ENCODE measurements at regions not wholly inside any gene's neighbourhood (a gene's known extent, or its start where the extent isn't known, plus 50 kb on each side); places are given as distances from the start of the nearest gene placed in this dataset.

DNA sequence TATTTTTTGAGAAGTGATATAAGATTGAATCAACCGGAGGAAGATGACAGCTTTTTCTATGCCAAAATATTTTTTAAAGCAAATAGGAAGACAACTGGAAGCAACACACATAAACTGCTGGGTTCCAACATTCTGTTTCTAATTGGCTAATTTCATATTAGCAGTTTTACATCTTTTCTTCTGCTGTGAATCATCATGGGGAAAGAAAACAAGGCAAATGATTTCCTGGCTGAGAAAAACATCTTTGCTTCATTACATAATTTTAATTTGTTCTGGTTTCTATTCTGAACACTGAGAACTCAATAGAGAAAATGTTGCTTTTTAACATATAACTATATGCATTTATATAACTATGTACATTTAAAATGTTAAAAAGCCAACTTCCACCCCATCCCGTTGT lies 2518.5 kb downstream of the ARAP2 start:
- no peak for TF ChIP-seq PPARA (CRISPR knock-in tag; IDR thresholded peaks at IDR 0.05; ENCODE audit: borderline replicate concordance)
- no peak for TF ChIP-seq ZFP30 (CRISPR knock-in tag; IDR thresholded peaks at IDR 0.05)
- TF ChIP-seq, protein P1, sequence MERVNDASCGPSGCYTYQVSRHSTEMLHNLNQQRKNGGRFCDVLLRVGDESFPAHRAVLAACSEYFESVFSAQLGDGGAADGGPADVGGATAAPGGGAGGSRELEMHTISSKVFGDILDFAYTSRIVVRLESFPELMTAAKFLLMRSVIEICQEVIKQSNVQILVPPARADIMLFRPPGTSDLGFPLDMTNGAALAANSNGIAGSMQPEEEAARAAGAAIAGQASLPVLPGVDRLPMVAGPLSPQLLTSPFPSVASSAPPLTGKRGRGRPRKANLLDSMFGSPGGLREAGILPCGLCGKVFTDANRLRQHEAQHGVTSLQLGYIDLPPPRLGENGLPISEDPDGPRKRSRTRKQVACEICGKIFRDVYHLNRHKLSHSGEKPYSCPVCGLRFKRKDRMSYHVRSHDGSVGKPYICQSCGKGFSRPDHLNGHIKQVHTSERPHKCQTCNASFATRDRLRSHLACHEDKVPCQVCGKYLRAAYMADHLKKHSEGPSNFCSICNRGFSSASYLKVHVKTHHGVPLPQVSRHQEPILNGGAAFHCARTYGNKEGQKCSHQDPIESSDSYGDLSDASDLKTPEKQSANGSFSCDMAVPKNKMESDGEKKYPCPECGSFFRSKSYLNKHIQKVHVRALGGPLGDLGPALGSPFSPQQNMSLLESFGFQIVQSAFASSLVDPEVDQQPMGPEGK (CRISPR knock-in tag; IDR thresholded peaks at IDR 0.05; ENCODE audit: borderline replicate concordance) = no peak
- no peak for TF ChIP-seq ZNF565 (CRISPR knock-in tag; conservative IDR thresholded peaks at IDR 0.05; ENCODE audit: low read depth)
- TF ChIP-seq TCF4 (CRISPR knock-in tag; IDR thresholded peaks at IDR 0.05; ENCODE audit: borderline replicate concordance) = no peak
- no peak for TF ChIP-seq ARNTL (CRISPR knock-in tag; IDR thresholded peaks at IDR 0.05; ENCODE audit: borderline replicate concordance, low read depth)
- no peak for TF ChIP-seq RARB (CRISPR knock-in tag; IDR thresholded peaks at IDR 0.05)
- no peak for TF ChIP-seq GLIS3 (CRISPR knock-in tag; IDR thresholded peaks at IDR 0.05)
- TF ChIP-seq, protein P2, sequence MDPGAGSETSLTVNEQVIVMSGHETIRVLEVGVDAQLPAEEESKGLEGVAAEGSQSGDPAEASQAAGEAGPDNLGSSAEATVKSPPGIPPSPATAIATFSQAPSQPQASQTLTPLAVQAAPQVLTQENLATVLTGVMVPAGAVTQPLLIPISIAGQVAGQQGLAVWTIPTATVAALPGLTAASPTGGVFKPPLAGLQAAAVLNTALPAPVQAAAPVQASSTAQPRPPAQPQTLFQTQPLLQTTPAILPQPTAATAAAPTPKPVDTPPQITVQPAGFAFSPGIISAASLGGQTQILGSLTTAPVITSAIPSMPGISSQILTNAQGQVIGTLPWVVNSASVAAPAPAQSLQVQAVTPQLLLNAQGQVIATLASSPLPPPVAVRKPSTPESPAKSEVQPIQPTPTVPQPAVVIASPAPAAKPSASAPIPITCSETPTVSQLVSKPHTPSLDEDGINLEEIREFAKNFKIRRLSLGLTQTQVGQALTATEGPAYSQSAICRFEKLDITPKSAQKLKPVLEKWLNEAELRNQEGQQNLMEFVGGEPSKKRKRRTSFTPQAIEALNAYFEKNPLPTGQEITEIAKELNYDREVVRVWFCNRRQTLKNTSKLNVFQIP (CRISPR knock-in tag; IDR thresholded peaks at IDR 0.05; ENCODE audit: borderline replicate concordance, low read depth) = no peak
- ATAC-seq = no peak

DNA sequence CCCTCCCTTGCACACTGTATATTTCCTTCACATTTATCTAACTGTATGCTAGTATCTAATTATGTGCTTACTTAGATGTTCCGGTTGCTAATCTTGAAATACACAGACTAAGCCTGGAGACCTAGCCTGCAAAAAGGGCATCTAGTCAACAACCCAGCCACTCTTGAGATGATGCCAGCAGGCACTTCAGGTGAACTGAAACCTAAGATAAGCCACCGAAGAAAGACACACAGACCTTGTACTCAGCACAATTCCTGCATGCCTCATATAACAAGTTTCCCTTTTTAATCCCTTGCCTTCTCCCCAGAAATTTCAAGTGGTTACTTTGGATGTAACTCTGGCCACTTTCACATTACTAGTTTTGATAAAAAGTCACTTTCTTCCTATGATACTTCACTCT lies 2506.6 kb downstream of the ARAP2 start:
- ATAC-seq = no peak
- TF ChIP-seq ZFP3 (CRISPR knock-in tag; IDR thresholded peaks at IDR 0.05) (no peak), GLIS3 (CRISPR knock-in tag; IDR thresholded peaks at IDR 0.05) (no peak), PPARA (CRISPR knock-in tag; IDR thresholded peaks at IDR 0.05; ENCODE audit: borderline replicate concordance) (no peak), ARNTL (CRISPR knock-in tag; IDR thresholded peaks at IDR 0.05; ENCODE audit: borderline replicate concordance, low read depth) (no peak), ISL1 (CRISPR knock-in tag; IDR thresholded peaks at IDR 0.05) (no peak), ZNF70 (CRISPR knock-in tag; IDR thresholded peaks at IDR 0.05) (no peak), ZNF565 (CRISPR knock-in tag; conservative IDR thresholded peaks at IDR 0.05; ENCODE audit: low read depth) (no peak), CSDC2 (CRISPR knock-in tag; IDR thresholded peaks at IDR 0.05) (no peak), RARB (CRISPR knock-in tag; IDR thresholded peaks at IDR 0.05) (no peak), ZNF8 (CRISPR knock-in tag; IDR thresholded peaks at IDR 0.05) (no peak), ZC3H10 (CRISPR knock-in tag; IDR thresholded peaks at IDR 0.05) (no peak), ESRRG (CRISPR knock-in tag; IDR thresholded peaks at IDR 0.05) (no peak), BACH2 (CRISPR knock-in tag; IDR thresholded peaks at IDR 0.05; ENCODE audit: borderline replicate concordance) (no peak), TCF4 (CRISPR knock-in tag; IDR thresholded peaks at IDR 0.05; ENCODE audit: borderline replicate concordance) (no peak), SNAI2 (CRISPR knock-in tag; IDR thresholded peaks at IDR 0.05) (no peak), TOX (CRISPR knock-in tag; IDR thresholded peaks at IDR 0.05; ENCODE audit: borderline replicate concordance) (no peak)
- TF ChIP-seq, protein P2 (CRISPR knock-in tag; IDR thresholded peaks at IDR 0.05; ENCODE audit: borderline replicate concordance, low read depth) = no peak
- TF ChIP-seq, protein P3, sequence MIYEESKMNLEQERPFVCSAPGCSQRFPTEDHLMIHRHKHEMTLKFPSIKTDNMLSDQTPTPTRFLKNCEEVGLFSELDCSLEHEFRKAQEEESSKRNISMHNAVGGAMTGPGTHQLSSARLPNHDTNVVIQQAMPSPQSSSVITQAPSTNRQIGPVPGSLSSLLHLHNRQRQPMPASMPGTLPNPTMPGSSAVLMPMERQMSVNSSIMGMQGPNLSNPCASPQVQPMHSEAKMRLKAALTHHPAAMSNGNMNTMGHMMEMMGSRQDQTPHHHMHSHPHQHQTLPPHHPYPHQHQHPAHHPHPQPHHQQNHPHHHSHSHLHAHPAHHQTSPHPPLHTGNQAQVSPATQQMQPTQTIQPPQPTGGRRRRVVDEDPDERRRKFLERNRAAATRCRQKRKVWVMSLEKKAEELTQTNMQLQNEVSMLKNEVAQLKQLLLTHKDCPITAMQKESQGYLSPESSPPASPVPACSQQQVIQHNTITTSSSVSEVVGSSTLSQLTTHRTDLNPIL (CRISPR knock-in tag; IDR thresholded peaks at IDR 0.05; ENCODE audit: low read depth) = no peak
- TF ChIP-seq, protein P4, sequence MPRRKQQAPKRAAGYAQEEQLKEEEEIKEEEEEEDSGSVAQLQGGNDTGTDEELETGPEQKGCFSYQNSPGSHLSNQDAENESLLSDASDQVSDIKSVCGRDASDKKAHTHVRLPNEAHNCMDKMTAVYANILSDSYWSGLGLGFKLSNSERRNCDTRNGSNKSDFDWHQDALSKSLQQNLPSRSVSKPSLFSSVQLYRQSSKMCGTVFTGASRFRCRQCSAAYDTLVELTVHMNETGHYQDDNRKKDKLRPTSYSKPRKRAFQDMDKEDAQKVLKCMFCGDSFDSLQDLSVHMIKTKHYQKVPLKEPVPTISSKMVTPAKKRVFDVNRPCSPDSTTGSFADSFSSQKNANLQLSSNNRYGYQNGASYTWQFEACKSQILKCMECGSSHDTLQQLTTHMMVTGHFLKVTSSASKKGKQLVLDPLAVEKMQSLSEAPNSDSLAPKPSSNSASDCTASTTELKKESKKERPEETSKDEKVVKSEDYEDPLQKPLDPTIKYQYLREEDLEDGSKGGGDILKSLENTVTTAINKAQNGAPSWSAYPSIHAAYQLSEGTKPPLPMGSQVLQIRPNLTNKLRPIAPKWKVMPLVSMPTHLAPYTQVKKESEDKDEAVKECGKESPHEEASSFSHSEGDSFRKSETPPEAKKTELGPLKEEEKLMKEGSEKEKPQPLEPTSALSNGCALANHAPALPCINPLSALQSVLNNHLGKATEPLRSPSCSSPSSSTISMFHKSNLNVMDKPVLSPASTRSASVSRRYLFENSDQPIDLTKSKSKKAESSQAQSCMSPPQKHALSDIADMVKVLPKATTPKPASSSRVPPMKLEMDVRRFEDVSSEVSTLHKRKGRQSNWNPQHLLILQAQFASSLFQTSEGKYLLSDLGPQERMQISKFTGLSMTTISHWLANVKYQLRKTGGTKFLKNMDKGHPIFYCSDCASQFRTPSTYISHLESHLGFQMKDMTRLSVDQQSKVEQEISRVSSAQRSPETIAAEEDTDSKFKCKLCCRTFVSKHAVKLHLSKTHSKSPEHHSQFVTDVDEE (CRISPR knock-in tag; IDR thresholded peaks at IDR 0.05) = no peak

All from SK-N-SH treated with all-trans-retinoic acid at 6 μM for 48 hours (cell line).